Caco-2 (cell line): ENCODE measurements at regions not wholly inside any gene's neighbourhood (a gene's known extent, or its start where the extent isn't known, plus 50 kb on each side); places are given as distances from the start of the nearest gene placed in this dataset.
A peak's percentile ranks its signal among the peaks of the same experiment; 100 is the strongest.

Experiments used
- BruUV-seq: library from RNA; stranded (reverse); fragments of 400-500 nt; replicated peaks from 2 replicates; lab custom pipeline; 2021; lab: Mats Ljungman, UMichigan
- CTCF ChIA-PET: fragments of 300-600 bp; sonication (Branson Sonifier 250); formaldehyde crosslinking; loops from one replicate; lab custom pipeline; 2022; ENCODE audit warnings: antibody characterized with exemption; lab: Charles Lee
- POLR2A ChIA-PET: fragments of 300-600 bp; sonication (Branson Sonifier 250); formaldehyde crosslinking; loops from one replicate; lab custom pipeline; 2022; ENCODE audit warnings: antibody characterized with exemption; lab: Charles Lee
- DNase-seq, 2 experiments: peaks; one replicate each; pipeline versions ENCODE4 v3.0.0 to v3.0.0-alpha.2; 2020 to 2022
- H3K27me3 ChIP-seq: replicated peaks from 2 replicates; pipeline ENCODE4 v1.6.0; 2011; ENCODE audit warnings: low read length; ENCODE audit not compliant: control insufficient read depth, insufficient read depth
- H3K36me3 ChIP-seq: 2 replicates; pipeline ENCODE4 v1.5.1; 2011; ENCODE audit warnings: low read length; ENCODE audit not compliant: control insufficient read depth, insufficient read depth
- H3K4me1 ChIP-seq: fragments of 250-450 bp; sonication (Bioruptor Pico); 2 replicates; pipeline ENCODE4 v1.5.1; 2020; ENCODE audit warnings: mild to moderate bottlenecking
- H3K4me3 ChIP-seq: 2 replicates; pipeline ENCODE4 v1.5.1; 2011; ENCODE audit warnings: low read depth, mild to moderate bottlenecking, control low read depth, low read length
- H3K9me3 ChIP-seq: fragments of 250-450 bp; sonication (Bioruptor Pico); 2 replicates; pipeline ENCODE4 v1.5.1; 2020; ENCODE audit warnings: mild to moderate bottlenecking, moderate library complexity
- H3K27ac Mint-ChIP-seq: one replicate; pipeline ENCODE4 v1.8.0; 2022; ENCODE audit warnings: mixed read lengths; ENCODE audit not compliant: unreplicated experiment
- H3K27me3 Mint-ChIP-seq: one replicate; pipeline ENCODE4 v1.8.0; 2022; ENCODE audit warnings: mixed read lengths; ENCODE audit not compliant: insufficient read depth, unreplicated experiment
- H3K36me3 Mint-ChIP-seq: one replicate; pipeline ENCODE4 v1.8.0; 2022; ENCODE audit warnings: mild to moderate bottlenecking, mixed read lengths; ENCODE audit not compliant: insufficient read depth, unreplicated experiment
- H3K4me1 Mint-ChIP-seq: one replicate; pipeline ENCODE4 v1.8.0; 2022; ENCODE audit warnings: low read depth, mixed read lengths; ENCODE audit not compliant: unreplicated experiment
- H3K4me3 Mint-ChIP-seq: one replicate; pipeline ENCODE4 v1.8.0; 2022; ENCODE audit warnings: mild to moderate bottlenecking, moderate library complexity, mixed read lengths; ENCODE audit not compliant: unreplicated experiment
- H3K9me3 Mint-ChIP-seq: one replicate; pipeline ENCODE4 v1.8.0; 2022; ENCODE audit warnings: mixed read lengths; ENCODE audit not compliant: unreplicated experiment
- intact Hi-C: fragments of 100-400 bp; cut with micrococcal nuclease; formaldehyde crosslinking; loops from one replicate; pipeline ENCODE4 v1.10.0; 2022; ENCODE audit not compliant: unreplicated experiment
- TF ChIP-seq, protein P1 (sequence below), 2 experiments: fragments of 200-600 bp in 1 of 2; IDR thresholded peaks; 1 replicate in 1 of 2; 2 replicates in 1 of 2; pipeline versions ENCODE4 v1.5.1 to v1.8.0; 2011 to 2022; ENCODE audit warnings: antibody characterized with exemption in 1 of 2, control low read depth in 1 of 2, inconsistent platforms in 1 of 2, low read depth in 1 of 2, low read length in 1 of 2, mild to moderate bottlenecking in 1 of 2, moderate library complexity in 1 of 2; ENCODE audit not compliant: insufficient read depth in 1 of 2, severe bottlenecking in 1 of 2, unreplicated experiment in 1 of 2

DNA sequence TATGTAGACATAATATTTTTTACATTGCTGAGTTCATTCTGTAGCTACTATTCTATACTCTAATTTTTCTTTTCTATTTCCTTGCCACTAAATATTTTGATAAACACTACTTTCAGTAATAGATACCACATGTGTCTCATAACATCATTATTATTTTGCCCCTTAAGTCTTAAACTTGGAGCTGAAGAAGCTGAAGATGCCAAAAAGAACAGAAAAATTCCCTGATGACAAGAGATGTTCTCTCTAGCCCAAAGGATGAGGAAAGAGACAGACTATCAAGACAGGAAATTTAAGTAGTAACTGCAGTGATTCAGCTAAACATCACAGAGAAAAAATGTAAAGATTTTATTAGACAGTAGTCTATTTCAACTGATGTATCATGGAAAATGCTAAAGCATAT lies 322.0 kb upstream of the KLHL1 start:
- H3K4me3 Mint-ChIP-seq = no peak overlapping the region
- H3K4me1 Mint-ChIP-seq = no peaks in the 10 kb centered on the region
- H3K27me3 Mint-ChIP-seq = no peaks in the 10 kb centered on the region
- CTCF ChIA-PET = no interaction called here
- no peaks in the 10 kb centered on the region for H3K36me3 Mint-ChIP-seq
- Histone ChIP-seq H3K4me1 (peaks cover under 1% of the 10 kb centered on the region), H3K9me3 (no peaks in the 10 kb centered on the region; the same call in 1 of the 2 replicates), H3K36me3 (no peaks in the 10 kb centered on the region), H3K4me3 (no peak overlapping the region), H3K27me3 (no peaks in the 10 kb centered on the region)
- TF ChIP-seq, protein P1, sequence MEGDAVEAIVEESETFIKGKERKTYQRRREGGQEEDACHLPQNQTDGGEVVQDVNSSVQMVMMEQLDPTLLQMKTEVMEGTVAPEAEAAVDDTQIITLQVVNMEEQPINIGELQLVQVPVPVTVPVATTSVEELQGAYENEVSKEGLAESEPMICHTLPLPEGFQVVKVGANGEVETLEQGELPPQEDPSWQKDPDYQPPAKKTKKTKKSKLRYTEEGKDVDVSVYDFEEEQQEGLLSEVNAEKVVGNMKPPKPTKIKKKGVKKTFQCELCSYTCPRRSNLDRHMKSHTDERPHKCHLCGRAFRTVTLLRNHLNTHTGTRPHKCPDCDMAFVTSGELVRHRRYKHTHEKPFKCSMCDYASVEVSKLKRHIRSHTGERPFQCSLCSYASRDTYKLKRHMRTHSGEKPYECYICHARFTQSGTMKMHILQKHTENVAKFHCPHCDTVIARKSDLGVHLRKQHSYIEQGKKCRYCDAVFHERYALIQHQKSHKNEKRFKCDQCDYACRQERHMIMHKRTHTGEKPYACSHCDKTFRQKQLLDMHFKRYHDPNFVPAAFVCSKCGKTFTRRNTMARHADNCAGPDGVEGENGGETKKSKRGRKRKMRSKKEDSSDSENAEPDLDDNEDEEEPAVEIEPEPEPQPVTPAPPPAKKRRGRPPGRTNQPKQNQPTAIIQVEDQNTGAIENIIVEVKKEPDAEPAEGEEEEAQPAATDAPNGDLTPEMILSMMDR (IDR thresholded peaks at IDR 0.05; ENCODE audit: insufficient read depth in 1 of 2, low read depth in 1 of 2, low read length in 1 of 2, severe bottlenecking in 1 of 2, unreplicated experiment in 1 of 2) = no peak
- no peak overlapping the region for H3K27ac Mint-ChIP-seq
- DNase-seq = no peak
- H3K9me3 Mint-ChIP-seq = peaks cover 12% of the 10 kb centered on the region
- POLR2A ChIA-PET = no interaction called here
- BruUV-seq = no TSS peak
- intact Hi-C loops = no loop called here

DNA sequence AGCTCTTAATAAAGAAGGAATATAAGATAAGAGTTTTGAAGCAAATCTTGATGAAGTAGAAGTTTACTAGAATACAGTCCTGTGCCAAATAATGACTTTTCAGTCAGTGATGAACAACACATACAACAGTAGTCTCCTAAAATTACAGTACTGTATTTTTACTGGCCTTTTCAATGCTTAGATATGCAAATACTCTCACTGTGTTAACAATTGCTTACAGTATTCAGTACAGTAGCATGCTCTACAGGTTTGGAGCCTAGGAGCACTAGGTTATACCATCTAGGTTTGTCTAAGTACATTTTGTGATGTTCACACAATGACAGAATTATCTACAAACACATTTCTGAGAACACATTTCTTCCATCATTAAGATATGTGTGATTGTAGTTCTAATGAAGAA lies 316.7 kb upstream of the KLHL1 start:
- H3K4me3 ChIP-seq = no peak overlapping the region
- DNase-seq = no peak
- POLR2A ChIA-PET = no interaction called here

DNA sequence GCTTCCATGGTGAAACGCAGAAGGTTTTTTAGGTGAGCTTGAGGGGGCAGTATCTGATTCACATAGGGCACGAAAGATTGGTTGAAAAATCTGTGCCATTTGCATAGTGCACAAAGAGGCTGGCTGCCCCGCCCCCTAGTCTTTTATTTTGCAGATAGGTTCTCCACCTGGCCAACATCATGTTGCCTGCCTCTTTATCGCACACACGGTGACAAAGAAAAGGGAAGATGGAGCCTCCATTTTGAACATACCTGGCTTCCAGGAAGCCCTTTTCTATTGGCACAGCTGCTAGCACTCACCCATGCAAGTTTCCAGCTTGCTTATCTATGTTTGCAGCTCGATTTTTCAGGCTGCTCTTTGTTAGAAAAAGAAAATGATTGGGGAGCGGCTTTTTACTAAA lies 316.2 kb upstream of the KLHL1 start:
- intact Hi-C loops = no loop called here
- Histone ChIP-seq H3K4me3 (no peak overlapping the region), H3K36me3 (no peaks in the 10 kb centered on the region), H3K4me1 (peaks cover 11% of the 10 kb centered on the region; the same call in 1 of the 2 replicates), H3K27me3 (no peaks in the 10 kb centered on the region), H3K9me3 (no peaks in the 10 kb centered on the region)
- no peaks in the 10 kb centered on the region for H3K4me1 Mint-ChIP-seq
- POLR2A ChIA-PET = no interaction called here
- CTCF ChIA-PET = no interaction called here
- H3K9me3 Mint-ChIP-seq = no peaks in the 10 kb centered on the region
- H3K27me3 Mint-ChIP-seq = no peaks in the 10 kb centered on the region
- H3K27ac Mint-ChIP-seq = no peak overlapping the region
- peak; percentile 39 to 54 for DNase-seq
- no peaks in the 10 kb centered on the region for H3K36me3 Mint-ChIP-seq
- BruUV-seq = no TSS peak
- TF ChIP-seq, protein P1 (IDR thresholded peaks at IDR 0.05; ENCODE audit: insufficient read depth in 1 of 2, low read depth in 1 of 2, low read length in 1 of 2, severe bottlenecking in 1 of 2, unreplicated experiment in 1 of 2) = no peak
- no peak overlapping the region for H3K4me3 Mint-ChIP-seq

More for the DNA sequence above, 316.7 kb upstream of the KLHL1 start:
- Mint-ChIP-seq H3K36me3 (no peaks in the 10 kb centered on the region), H3K4me3 (no peak overlapping the region), H3K4me1 (no peaks in the 10 kb centered on the region), H3K9me3 (no peaks in the 10 kb centered on the region), H3K27ac (no peak overlapping the region), H3K27me3 (no peaks in the 10 kb centered on the region)
- H3K4me1 ChIP-seq = peaks cover 11% of the 10 kb centered on the region; the same call in 1 of the 2 replicates
- no peaks in the 10 kb centered on the region for H3K9me3 ChIP-seq
- TF ChIP-seq, protein P1 (IDR thresholded peaks at IDR 0.05; ENCODE audit: insufficient read depth in 1 of 2, low read depth in 1 of 2, low read length in 1 of 2, severe bottlenecking in 1 of 2, unreplicated experiment in 1 of 2) = no peak
- H3K36me3 ChIP-seq = no peaks in the 10 kb centered on the region
- BruUV-seq = no TSS peak
- no peaks in the 10 kb centered on the region for H3K27me3 ChIP-seq
- CTCF ChIA-PET = no interaction called here
- intact Hi-C loops = no loop called here
